ENCODE measurements at regions not wholly inside any gene's neighbourhood (a gene's known extent, or its start where the extent isn't known, plus 50 kb on each side); places are given as distances from the start of the nearest gene placed in this dataset.
"Not testable (repeated sequence)": the region's sequence is repeated elsewhere in the genome, so short reads cannot be mapped to it uniquely, and the experiment has no call there.

GRCh38 chr20:23140991-23141390, 54.9 kb upstream of the CD93 start:
- Histone ChIP-seq H3K4me3 (replicated peaks; ENCODE audit: low read depth, low read length) (no peak overlapping the region), H3K27me3 (replicated peaks; ENCODE audit: control insufficient read depth, insufficient read depth, low read length) (no peaks in the 10 kb centered on the region), H3K36me3 (ENCODE audit: control insufficient read depth, insufficient read depth, low read length) (no peaks in the 10 kb centered on the region)
- no peak for DNase-seq (ENCODE audit: extremely low read depth, insufficient read length)
- TF ChIP-seq CTCF (IDR thresholded peaks at IDR 0.05; ENCODE audit: insufficient read depth, low read length, poor library complexity, severe bottlenecking), result no peak

- H3K27me3 ChIP-seq (replicated peaks; ENCODE audit: control insufficient read depth, insufficient read depth, low read length); H3K4me3 ChIP-seq (replicated peaks; ENCODE audit: low read depth, low read length); DNase-seq (ENCODE audit: extremely low read depth, insufficient read length); H3K36me3 ChIP-seq (ENCODE audit: control insufficient read depth, insufficient read depth, low read length): not testable (repeated sequence)
These were observed 53.9 kb upstream of the CD93 start for GRCh38 chr20:23139984-23140383.

GRCh38 chr20:23139524-23139923, 53.4 kb upstream of the CD93 start:
- TF ChIP-seq CTCF (IDR thresholded peaks at IDR 0.05; ENCODE audit: insufficient read depth, low read length, poor library complexity, severe bottlenecking), result no peak
- H3K27me3 ChIP-seq (replicated peaks; ENCODE audit: control insufficient read depth, insufficient read depth, low read length), result no peaks in the 10 kb centered on the region
- no peak overlapping the region for H3K4me3 ChIP-seq (replicated peaks; ENCODE audit: low read depth, low read length)
- H3K36me3 ChIP-seq (ENCODE audit: control insufficient read depth, insufficient read depth, low read length), result no peaks in the 10 kb centered on the region
- DNase-seq (ENCODE audit: extremely low read depth, insufficient read length), result no peak

GRCh38 chr20:23138682-23139081, 52.6 kb upstream of the CD93 start:
- H3K4me3 ChIP-seq (replicated peaks; ENCODE audit: low read depth, low read length), result no peak overlapping the region
- no peak for DNase-seq (ENCODE audit: extremely low read depth, insufficient read length)
- no peak for TF ChIP-seq CTCF (IDR thresholded peaks at IDR 0.05; ENCODE audit: insufficient read depth, low read length, poor library complexity, severe bottlenecking)
- H3K36me3 ChIP-seq (ENCODE audit: control insufficient read depth, insufficient read depth, low read length), result no peaks in the 10 kb centered on the region
- no peaks in the 10 kb centered on the region for H3K27me3 ChIP-seq (replicated peaks; ENCODE audit: control insufficient read depth, insufficient read depth, low read length)

- no peak for TF ChIP-seq CTCF (IDR thresholded peaks at IDR 0.05; ENCODE audit: insufficient read depth, low read length, poor library complexity, severe bottlenecking)
- Histone ChIP-seq H3K36me3 (ENCODE audit: control insufficient read depth, insufficient read depth, low read length) (no peaks in the 10 kb centered on the region), H3K27me3 (replicated peaks; ENCODE audit: control insufficient read depth, insufficient read depth, low read length) (no peaks in the 10 kb centered on the region), H3K4me3 (replicated peaks; ENCODE audit: low read depth, low read length) (no peak overlapping the region)
- no peak for DNase-seq (ENCODE audit: extremely low read depth, insufficient read length)
These were observed 52.1 kb upstream of the CD93 start for GRCh38 chr20:23138226-23138625.

GRCh38 chr20:23136893-23137745, 51.0 kb upstream of the CD93 start:
- Histone ChIP-seq H3K27me3 (replicated peaks; ENCODE audit: control insufficient read depth, insufficient read depth, low read length) (no peaks in the 10 kb centered on the region), H3K4me3 (replicated peaks; ENCODE audit: low read depth, low read length) (no peak overlapping the region), H3K36me3 (ENCODE audit: control insufficient read depth, insufficient read depth, low read length) (no peaks in the 10 kb centered on the region)
- no peak for TF ChIP-seq CTCF (IDR thresholded peaks at IDR 0.05; ENCODE audit: insufficient read depth, low read length, poor library complexity, severe bottlenecking)
- DNase-seq (ENCODE audit: extremely low read depth, insufficient read length), result no peak
